ENCODE measurements at regions not wholly inside any gene's neighbourhood (a gene's known extent, or its start where the extent isn't known, plus 50 kb on each side); places are given as distances from the start of the nearest gene placed in this dataset.
"Not testable (repeated sequence)": the region's sequence is repeated elsewhere in the genome, so short reads cannot be mapped to it uniquely, and the experiment has no call there.

DNA sequence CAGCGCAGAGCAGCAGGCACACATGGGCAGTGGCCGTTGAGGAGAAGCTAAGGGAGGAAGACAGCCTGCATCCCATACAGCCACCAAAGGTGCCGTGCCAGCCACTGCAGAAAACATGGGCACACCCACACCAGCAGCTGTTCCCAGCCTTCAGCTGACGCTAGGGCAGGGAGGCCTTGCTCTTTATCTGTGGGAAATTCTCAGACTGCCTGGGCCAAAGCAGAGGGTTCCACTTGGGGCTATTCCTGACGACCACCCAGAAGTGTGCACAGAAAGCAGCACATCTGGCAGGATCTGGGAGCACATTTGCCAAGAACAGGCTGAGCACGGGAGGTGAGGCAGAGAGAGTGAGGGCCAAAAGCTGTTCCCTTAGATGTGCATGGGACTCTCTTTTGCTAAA is 101.3 kb upstream of the SOX11 start:
- ATAC-seq: no peak

DNA sequence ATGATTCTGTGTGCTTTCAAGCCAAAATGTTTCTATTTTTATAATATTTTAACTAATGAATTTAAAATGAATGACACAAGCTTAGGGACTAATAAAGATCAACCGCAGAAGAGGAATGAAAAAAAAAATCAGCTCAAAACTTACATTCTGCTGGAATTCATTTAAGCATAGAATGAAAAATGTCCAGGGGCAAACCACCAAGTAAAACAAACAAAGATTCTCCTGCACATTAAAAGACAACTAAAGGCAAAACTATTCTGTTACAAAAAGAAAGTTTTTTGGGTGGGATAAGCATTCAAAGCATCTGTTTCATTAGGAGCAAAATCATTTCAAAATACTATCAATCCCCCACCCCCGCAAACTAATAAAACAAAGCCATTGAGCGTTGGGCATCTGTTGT is 99.3 kb upstream of the SOX11 start:
- ATAC-seq: no peak

DNA sequence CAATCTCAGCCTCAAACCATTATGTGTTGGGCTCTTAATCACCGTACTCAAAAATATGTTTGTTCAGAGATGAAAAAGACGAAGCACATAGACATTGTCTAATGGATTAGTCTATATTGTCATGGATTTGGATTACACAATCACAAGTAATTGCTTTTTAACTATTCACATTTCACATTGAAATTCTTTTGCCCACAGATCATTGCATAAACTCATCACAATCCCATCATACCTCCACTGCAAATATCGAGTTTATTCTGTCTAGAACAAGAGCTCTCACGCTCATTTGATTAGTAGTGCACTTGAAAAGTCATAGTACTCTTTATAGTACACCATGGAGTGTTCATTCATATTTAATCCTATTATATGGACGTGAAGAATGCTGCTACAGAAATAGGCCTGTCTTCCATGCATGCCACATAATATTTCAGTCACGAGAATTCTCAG is 97.9 kb upstream of the SOX11 start:
- ATAC-seq: no peak

DNA sequence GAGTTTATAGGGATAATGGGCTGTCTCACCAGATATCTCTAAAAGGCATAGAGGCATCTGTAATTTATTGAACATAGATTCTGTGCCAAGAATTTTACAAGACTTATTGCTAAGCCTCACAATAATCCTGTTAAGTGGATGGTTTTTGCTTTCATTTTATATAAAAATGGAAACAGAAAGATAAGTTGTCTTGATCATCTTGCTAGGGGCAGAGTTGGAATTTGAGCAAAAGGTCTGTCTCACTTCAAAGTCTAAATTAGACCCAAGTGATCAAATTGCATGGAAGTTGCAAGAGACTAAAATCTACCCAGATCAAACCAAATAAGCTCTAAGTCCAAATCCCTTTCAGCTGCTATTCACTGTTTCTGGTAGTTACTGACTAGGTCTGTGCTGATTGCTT is 95.3 kb upstream of the SOX11 start:
- no peak for ATAC-seq

DNA sequence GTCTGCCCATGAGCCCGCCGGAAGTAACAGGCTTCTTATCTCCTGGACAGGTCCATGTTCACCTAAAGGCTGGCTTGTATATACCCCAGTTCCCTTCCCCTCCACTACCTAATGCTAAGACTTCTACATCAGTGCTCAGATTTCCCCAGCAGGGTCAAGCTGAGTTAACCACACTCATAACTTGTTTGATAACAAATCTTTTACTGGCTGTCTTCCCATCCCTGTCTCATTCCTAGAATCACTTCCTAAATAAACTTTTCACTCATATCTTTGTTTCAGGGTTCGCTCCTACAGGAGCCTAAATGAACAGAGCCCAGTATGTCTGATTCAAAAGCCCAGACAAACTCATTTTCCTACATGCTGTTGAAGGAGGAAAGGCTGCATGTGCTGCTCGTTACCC is 94.0 kb upstream of the SOX11 start:
- ATAC-seq: no peak

DNA sequence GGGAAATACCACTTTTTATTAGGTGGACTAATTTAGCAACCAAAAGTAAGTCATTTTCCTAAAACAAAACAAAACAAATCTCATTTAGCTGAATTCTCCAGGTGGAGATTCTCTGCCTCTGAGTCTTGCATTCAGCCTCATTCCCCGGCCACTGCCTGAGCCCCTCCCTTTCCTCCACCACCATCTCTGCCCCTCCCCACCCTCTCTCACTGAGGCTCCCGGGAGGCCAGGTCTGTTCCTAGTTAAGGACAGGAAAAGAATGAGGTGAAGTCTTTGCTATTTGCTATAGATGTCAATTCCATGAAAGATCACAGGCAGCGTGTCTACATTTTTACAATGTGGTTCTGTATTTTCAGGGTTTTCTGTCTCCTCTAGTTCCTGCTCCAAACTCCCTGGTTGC is 83.0 kb upstream of the SOX11 start:
- ATAC-seq: no peak

DNA sequence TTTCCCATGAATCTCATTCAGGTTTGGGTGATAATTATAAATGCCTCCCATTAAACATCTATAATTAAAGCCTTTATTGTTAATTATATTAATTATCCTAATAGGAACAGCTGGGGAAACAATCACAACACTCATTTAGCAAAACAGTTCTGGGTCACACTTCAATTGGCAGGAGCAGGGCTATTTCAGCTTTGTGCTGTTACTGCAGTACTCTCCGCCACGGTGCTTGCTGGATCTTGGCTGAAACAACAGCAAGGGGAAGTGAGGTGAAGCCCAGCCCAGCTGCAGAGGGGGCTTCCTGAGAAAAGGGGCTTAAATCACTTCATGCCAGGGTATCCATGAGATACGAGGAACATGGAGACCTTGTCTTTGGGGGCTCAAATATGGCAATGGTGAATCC is 79.5 kb upstream of the SOX11 start:
- ATAC-seq: no peak

DNA sequence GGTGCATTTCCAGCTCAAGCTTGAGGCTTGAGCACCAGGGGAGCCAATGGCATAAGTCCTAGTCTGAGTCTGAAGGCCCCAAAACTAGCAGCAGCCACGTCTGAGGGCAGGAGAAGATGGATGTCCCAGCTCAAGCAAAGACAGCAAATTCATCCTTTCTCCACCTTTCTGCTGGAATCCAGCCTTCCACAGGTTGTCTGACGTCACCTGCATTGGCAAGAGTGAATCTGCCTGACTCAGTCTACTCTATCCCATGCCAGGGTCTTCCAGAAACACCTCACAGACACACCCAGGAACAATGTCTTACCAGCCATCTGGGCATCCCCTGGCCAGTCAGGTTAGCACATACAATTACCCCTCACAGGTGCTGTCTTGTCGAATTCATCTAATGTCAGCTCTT is 76.2 kb upstream of the SOX11 start:
- no peak for ATAC-seq

DNA sequence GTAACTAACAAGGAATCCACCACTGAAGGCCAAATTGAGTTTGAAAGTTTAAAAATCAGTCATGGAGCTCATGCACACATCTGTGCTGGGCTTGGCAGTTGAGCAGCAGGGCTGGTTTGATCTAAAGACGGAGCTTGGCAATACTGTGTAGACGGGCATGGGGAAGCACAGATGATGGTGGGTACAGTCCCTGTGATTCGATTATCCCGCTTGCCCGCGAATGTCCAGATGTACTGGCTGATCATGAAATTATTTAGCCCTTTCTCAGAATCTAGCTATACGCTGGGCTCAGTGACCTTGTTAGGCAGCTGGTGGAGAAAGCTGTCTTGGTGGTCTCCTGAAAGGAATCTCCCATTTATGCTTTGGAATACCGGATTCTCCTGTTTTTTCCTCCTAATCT is 74.8 kb upstream of the SOX11 start:
- ATAC-seq: no peak

DNA sequence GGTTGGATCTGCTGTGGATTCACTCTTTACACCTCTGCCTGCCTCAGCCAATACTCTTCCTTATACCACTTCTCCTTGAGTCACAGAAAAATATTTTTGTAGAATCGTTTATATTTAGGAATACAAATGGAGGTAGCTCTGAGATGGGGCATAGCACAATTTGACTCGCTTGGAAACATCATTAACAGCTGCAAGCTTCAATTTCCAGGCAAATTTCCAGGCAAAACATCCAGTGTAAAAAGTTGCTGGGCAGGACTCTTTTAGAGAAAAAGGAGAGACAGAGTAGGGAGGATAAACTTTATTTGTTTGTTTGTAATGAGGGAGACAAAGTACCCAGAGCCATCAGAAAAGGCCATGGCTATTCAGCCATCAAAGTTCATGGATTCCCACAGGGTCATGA is 74.4 kb upstream of the SOX11 start:
- no peak for ATAC-seq

DNA sequence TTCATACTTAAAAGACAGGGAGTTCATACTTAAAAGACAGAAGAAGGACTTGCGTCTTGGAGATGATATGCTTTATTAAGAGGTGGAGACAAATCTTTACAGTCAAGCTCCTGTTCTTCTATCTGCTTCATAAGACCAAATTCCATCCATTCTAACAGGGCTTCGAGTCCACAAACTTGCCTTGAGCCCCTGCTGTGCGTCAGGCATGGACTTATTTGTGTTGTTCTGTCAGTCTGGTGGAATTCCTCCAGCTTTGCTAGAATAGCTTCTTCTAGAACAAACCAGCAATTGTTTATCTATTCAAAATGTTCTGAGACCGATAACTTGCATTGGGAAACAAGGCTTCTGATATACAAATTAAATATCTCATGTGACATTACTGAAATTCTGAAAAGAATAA is 73.9 kb upstream of the SOX11 start:
- ATAC-seq: no peak

DNA sequence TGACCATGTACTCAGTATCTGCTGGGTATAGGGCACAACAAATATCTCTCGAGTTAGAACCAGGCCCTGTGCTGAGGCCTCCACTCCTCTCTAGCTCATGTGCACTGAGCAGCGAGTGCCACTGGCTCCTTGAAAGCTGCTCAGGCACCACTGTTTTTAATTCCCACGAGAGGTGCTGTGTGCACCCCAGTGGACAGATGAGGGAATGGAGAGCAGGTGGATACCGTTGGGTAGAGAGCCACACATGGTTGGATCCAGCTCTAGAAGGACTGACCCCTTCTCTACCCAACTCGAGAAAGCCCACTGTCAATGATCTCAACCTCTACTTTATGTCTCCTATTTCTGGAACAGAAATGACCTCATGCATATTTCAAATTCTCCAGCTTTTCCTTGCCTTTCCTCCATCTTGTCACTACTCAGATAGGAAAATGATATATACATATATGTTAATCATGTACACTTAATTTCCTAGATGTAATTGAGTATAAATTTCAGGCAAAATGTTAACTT is 66.6 kb upstream of the SOX11 start:
- ATAC-seq: not testable (repeated sequence)

DNA sequence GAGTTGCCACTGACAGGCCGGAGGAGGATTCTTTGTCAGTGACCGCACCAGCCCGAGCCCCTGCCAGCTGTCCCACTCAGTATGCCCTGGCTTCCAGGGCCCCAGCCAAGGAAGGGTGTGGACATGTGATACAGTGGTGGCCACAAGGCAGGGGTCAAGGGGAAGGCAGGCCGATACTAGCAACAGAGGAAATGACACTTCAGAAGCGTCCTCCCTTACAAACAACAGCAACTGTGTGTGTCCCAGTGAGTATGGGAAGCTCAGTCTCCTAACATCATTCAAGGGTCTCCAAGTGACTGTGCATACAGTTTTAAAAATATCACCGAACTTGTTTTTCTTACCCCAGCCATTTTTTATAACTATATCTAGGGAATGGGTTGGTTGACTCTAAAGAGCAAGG is 63.7 kb upstream of the SOX11 start:
- not testable (repeated sequence) for ATAC-seq

DNA sequence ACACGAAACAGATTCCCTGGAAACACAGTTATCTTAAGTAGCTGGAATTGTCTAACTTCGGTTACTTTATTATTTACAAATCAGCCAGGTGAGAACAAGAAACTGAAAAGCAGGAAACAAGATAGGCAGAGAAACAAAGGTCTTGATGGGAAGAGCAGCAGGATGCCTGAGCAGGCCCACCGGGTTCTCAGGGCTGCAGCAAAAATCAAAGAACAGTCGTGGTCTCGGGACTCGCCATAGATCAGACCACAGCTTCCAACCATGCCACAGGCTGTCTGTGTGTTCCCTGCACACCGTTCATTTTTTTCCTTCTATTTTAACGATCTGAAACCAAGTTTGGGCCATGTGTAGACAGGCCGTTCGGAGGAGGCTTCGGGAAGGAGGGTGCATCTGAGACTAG is 62.7 kb upstream of the SOX11 start:
- not testable (repeated sequence) for ATAC-seq

DNA sequence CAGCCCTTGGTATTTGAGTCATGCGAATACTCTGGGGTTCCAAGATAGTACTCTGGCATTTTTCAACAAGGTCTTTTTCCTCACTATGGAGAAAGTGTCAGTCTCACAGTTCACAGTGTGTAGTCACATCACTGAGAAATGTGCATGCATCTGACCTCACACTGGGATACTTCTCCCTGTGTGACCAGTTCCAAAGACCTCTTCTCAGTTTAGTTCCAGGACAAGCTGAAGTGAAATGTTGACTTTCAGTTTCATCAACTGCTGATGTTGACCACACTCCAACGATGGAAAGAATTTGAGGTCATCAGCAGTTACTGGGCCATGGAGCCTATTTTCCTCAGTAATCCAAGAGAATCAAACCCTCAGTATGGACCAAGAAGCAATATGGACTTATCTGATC is 55.1 kb upstream of the SOX11 start:
- ATAC-seq: not testable (repeated sequence)

Data from activated CD4-positive, CD25-positive, alpha-beta regulatory T cell treated with anti-CD3 and anti-CD28 coated beads, Interleukin-2, amount 50 U/mL, for 24 hours (primary cell).